ENCODE measurements at regions not wholly inside any gene's neighbourhood (a gene's known extent, or its start where the extent isn't known, plus 50 kb on each side); places are given as distances from the start of the nearest gene placed in this dataset.

- no peak for TF ChIP-seq FOXK2 (IDR thresholded peaks at IDR 0.05)
- no peak for TF ChIP-seq NFRKB (IDR thresholded peaks at IDR 0.05)
- TF ChIP-seq FOXM1 (IDR thresholded peaks at IDR 0.05; ENCODE audit: borderline replicate concordance), result no peak
- no peak for TF ChIP-seq BHLHE40 (IDR thresholded peaks at IDR 0.05; ENCODE audit: borderline replicate concordance)
- no peak for TF ChIP-seq LEF1 (IDR thresholded peaks at IDR 0.05; ENCODE audit: borderline replicate concordance)
- TF ChIP-seq SP1 (IDR thresholded peaks at IDR 0.05), result no peak
- no peak for TF ChIP-seq SUZ12 (IDR thresholded peaks at IDR 0.05)
- no peak for TF ChIP-seq PKNOX1 (IDR thresholded peaks at IDR 0.05)
- TF ChIP-seq ZNF384 (IDR thresholded peaks at IDR 0.05), result no peak
Observed at GRCh38 chr12:105765053-105766014, 373.4 kb downstream of the NUAK1 start.
